ENCODE measurements at regions not wholly inside any gene's neighbourhood (a gene's known extent, or its start where the extent isn't known, plus 50 kb on each side); places are given as distances from the start of the nearest gene placed in this dataset.

DNA sequence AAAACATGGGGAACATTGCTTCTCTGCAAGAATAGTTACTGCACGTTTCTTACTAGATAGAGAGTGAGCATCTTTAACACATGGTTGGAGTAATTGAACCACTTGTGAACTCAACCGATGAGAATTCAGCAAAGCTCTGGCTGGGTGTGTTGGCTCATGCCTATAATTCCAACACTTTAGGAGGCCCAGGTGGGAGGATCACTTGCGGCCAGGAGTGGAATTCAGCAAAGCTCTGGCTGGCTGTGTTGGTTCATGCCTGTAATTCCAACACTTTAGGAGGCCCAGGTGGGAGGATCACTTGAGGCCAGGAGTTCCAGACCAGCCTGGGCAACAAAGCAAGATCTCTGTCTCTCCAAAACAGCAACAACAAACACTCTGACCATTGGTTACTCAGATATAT lies 865.9 kb downstream of the KCNJ2 start:
- Histone ChIP-seq H3K4me2 (ENCODE audit: low read depth, low read length) (no peak overlapping the region), H2AK9ac (replicated peaks; ENCODE audit: low read depth, low read length, poor library complexity) (no peak overlapping the region), H3K9me1 (ENCODE audit: insufficient read depth, low read length) (no peaks in the 10 kb centered on the region), H2BK15ac (ENCODE audit: low read depth, low read length) (no peak overlapping the region), H3K9me3 (ENCODE audit: control insufficient read depth, insufficient read depth, low read length) (no peaks in the 10 kb centered on the region), H2BK5ac (ENCODE audit: low read depth, low read length, poor library complexity, severe bottlenecking) (no peak overlapping the region), H3K56ac (ENCODE audit: extremely low read depth, insufficient read depth, low read length) (no peak overlapping the region), H4K91ac (ENCODE audit: insufficient read depth, low read depth, low read length) (no peak overlapping the region), H3K4me1 (ENCODE audit: control insufficient read depth, insufficient read depth, low read length) (no peaks in the 10 kb centered on the region), H3K9ac (ENCODE audit: low read depth, low read length) (no peak overlapping the region), H3K27me3 (ENCODE audit: control insufficient read depth, insufficient read depth, low read length) (no peaks in the 10 kb centered on the region), H3K36me3 (ENCODE audit: control insufficient read depth, insufficient read depth, low read length) (no peaks in the 10 kb centered on the region), H3K14ac (replicated peaks; ENCODE audit: low read depth, low read length) (no peak overlapping the region), H2AFZ (replicated peaks; ENCODE audit: low read length, poor library complexity) (no peak overlapping the region), H2BK20ac (ENCODE audit: low read depth, low read length) (no peak overlapping the region), H3K4ac (ENCODE audit: low read depth, low read length) (no peak overlapping the region), H2BK120ac (ENCODE audit: low read depth, low read length) (no peak overlapping the region), H3K18ac (ENCODE audit: low read depth, low read length) (no peak overlapping the region), H3K23ac (ENCODE audit: low read depth, low read length) (no peak overlapping the region), H3K4me3 (ENCODE audit: insufficient read depth, low read depth, low read length) (no peak overlapping the region), H2AK5ac (ENCODE audit: low read depth, low read length) (no peak overlapping the region), H4K8ac (ENCODE audit: low read depth in 2 of 2, low read length in 2 of 2) (no peak overlapping the region), H4K20me1 (ENCODE audit: insufficient read depth, low read length) (no peaks in the 10 kb centered on the region), H3K27ac (ENCODE audit: insufficient read depth, low read length) (no peak overlapping the region), H3K79me1 (ENCODE audit: low read depth in 1 of 2, low read length in 2 of 2) (no peaks in the 10 kb centered on the region), H4K5ac (ENCODE audit: low read depth, low read length) (no peak overlapping the region)
- WGBS, 2 experiments (ENCODE audit: extremely low coverage in 2 of 2, insufficient read length in 1 of 2): no CpG with 5 or more reads among the region's 3 CpGs
- DNase-seq (no peak), ATAC-seq (ENCODE audit: low read depth) (no peak)
- no TSS peak for BruUV-seq (replicated peaks)
- dilution Hi-C loops (cut with HindIII; ENCODE audit: low sequenced_read_pairs, unreplicated experiment) (no loop called here), intact Hi-C loops (cut with micrococcal nuclease) (no loop called here), in situ Hi-C loops (cut with MboI; ENCODE audit: low sequenced_read_pairs) (no loop called here)
- CTCF ChIA-PET: interaction anchor here (0.6 kb wide), 1 partner anchor 269 kb away, joined by 3 read pairs; no protein-coding TSS in a partner anchor
- no peak for TF ChIP-seq SMC3 (IDR thresholded peaks at IDR 0.05; ENCODE audit: low read depth, low read length)
- TF ChIP-seq FOS (IDR thresholded peaks at IDR 0.05; ENCODE audit: low read depth, low read length): no peak
- no peak for TF ChIP-seq BHLHE40 (IDR thresholded peaks at IDR 0.05; ENCODE audit: low read depth, low read length)
- no peak for TF ChIP-seq CEBPB (IDR thresholded peaks at IDR 0.05; ENCODE audit: low read depth, low read length)
- TF ChIP-seq NFE2L2 (IDR thresholded peaks at IDR 0.05; ENCODE audit: low read depth, low read length): no peak
- TF ChIP-seq RAD21 (IDR thresholded peaks at IDR 0.05; ENCODE audit: low read length): no peak
- no peak for TF ChIP-seq CHD1 (IDR thresholded peaks at IDR 0.05; ENCODE audit: low read depth, low read length)
- no peak for TF ChIP-seq POLR2A (IDR thresholded peaks at IDR 0.05; ENCODE audit: low read depth, low read length)
- TF ChIP-seq RFX5 (IDR thresholded peaks at IDR 0.05; ENCODE audit: low read depth, low read length): no peak
- TF ChIP-seq MXI1 (IDR thresholded peaks at IDR 0.05; ENCODE audit: borderline replicate concordance, low read depth, low read length): no peak
- no peak for TF ChIP-seq MAFK (IDR thresholded peaks at IDR 0.05; ENCODE audit: low read depth, low read length)
- POLR2A ChIA-PET (ENCODE audit: unreplicated experiment): no interaction called here

All from IMR-90 (cell line).